Psoas muscle (tissue), 7 donors: ENCODE measurements at regions not wholly inside any gene's neighbourhood (a gene's known extent, or its start where the extent isn't known, plus 50 kb on each side); places are given as distances from the start of the nearest gene placed in this dataset.

Experiments
- ATAC-seq, 4 donors: fragments of 200-7000 bp; cut with Tn5 transposase; one replicate each; pipeline ENCODE4 v1.9.1; 2020; ENCODE audit warnings: moderate library complexity in 3 of 4, mild to moderate bottlenecking in 2 of 4
- DNase-seq, 2 donors: peaks; one replicate each; pipeline ENCODE4 v3.0.0-alpha.2; 2020
- H3K27ac ChIP-seq: fragments of 200-600 bp; one replicate; pipeline ENCODE4 v1.8.0; 2022
- H3K27me3 ChIP-seq, 3 donors: fragments of 200-600 bp in 1 of 3; one replicate each; pipeline versions ENCODE4 v1.6.1 to v1.8.0; 2013 to 2022; ENCODE audit warnings: low read length in 2 of 3, mild to moderate bottlenecking in 2 of 3, moderate library complexity in 1 of 3; ENCODE audit not compliant: insufficient read depth in 3 of 3
- H3K36me3 ChIP-seq, 2 donors: fragments of 200-600 bp in 1 of 2; one replicate each; pipeline versions ENCODE4 v1.6.1 to v1.8.0; 2013 to 2022; ENCODE audit warnings: low read depth in 1 of 2, mild to moderate bottlenecking in 1 of 2, moderate library complexity in 1 of 2; ENCODE audit not compliant: insufficient read depth in 1 of 2
- H3K4me1 ChIP-seq: fragments of 200-600 bp; one replicate; pipeline ENCODE4 v1.8.0; 2022
- H3K4me3 ChIP-seq: fragments of 200-600 bp; one replicate; pipeline ENCODE4 v1.8.0; 2022; ENCODE audit warnings: mild to moderate bottlenecking
- H3K9me3 ChIP-seq: fragments of 200-600 bp; one replicate; pipeline ENCODE4 v1.8.0; 2022
- WGBS, 3 donors: extraction: QIAGEN DNeasy Blood & Tissue Kit; methylation state at CpG; one replicate each; pipeline versions ENCODE4 v1.1.6 to v1.1.7; 2013; 5-methylcytosine and 5-hydroxymethylcytosine counted together
- intact Hi-C, 2 donors: fragments of 100-400 bp; cut with DNase I; formaldehyde crosslinking; loops; one replicate each; pipeline versions ENCODE4 v1.11.0 to v1.14.2; 2022
- TF ChIP-seq, protein P1 (sequence below): fragments of 200-600 bp; IDR thresholded peaks from one replicate; pipeline ENCODE4 v1.8.0; 2022; ENCODE audit warnings: antibody characterized with exemption
- donor health status: healthy with polysubstance abuse.
- donor health status: DM: no; HTN: no; CAD: no; lungs with moderate emphysema.
- donor health status: Bipolar disorder and iron deficiency.
- donor health status: healthy.
- donor health status: DM: yes; HTN: yes; CAD: no.
- donor health status: DM: no; HTN: no; CAD: no.
- donor health status: DM: yes; HTN: yes; CAD: no.

DNA sequence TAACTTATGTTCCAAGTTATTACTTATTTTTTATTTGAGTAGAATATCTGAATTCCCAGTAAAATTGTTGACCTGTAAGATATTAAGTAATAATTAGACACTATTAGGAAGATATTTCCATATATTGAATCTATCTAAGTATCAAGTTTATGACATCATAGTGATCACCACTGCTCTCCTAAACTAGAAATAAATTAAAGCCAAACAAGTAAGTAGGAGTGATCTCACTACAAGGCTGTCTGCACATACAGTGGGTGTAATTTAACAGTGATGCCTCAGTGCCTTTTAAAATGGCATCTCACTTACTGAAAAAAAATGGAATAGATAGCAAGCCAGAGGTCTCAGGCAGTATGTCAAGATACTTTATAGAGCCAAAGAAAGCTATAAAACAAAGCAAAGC is 789.6 kb downstream of the KCTD16 start:
- ATAC-seq (no peak), DNase-seq (no peak)
- Histone ChIP-seq H3K27me3 (no peaks in the 10 kb centered on the region), H3K4me1 (no peaks in the 10 kb centered on the region), H3K9me3 (no peaks in the 10 kb centered on the region), H3K36me3 (no peaks in the 10 kb centered on the region), H3K27ac (no peak overlapping the region), H3K4me3 (no peak overlapping the region)
- intact Hi-C loops: no loop called here
- TF ChIP-seq, protein P1, sequence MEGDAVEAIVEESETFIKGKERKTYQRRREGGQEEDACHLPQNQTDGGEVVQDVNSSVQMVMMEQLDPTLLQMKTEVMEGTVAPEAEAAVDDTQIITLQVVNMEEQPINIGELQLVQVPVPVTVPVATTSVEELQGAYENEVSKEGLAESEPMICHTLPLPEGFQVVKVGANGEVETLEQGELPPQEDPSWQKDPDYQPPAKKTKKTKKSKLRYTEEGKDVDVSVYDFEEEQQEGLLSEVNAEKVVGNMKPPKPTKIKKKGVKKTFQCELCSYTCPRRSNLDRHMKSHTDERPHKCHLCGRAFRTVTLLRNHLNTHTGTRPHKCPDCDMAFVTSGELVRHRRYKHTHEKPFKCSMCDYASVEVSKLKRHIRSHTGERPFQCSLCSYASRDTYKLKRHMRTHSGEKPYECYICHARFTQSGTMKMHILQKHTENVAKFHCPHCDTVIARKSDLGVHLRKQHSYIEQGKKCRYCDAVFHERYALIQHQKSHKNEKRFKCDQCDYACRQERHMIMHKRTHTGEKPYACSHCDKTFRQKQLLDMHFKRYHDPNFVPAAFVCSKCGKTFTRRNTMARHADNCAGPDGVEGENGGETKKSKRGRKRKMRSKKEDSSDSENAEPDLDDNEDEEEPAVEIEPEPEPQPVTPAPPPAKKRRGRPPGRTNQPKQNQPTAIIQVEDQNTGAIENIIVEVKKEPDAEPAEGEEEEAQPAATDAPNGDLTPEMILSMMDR: no peak

DNA sequence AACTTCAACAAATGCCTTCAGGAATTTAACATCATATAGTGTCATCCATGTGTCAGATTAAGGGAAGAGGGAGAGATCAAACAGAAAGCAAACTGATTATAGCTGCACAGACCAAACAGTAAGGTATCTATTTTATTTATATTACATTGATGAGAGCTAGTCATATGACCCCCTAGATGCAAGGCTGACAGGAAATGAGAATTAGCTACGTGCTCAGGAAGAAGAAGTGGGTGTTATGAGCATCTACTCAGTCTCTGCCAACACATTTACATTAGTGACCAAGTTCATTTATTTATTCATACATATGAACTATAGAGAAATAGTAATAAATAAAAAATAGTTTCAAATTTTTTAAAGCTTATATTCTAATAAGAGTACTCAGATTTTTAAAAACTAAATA is 787.3 kb downstream of the KCTD16 start:
- no peak for ATAC-seq
- TF ChIP-seq, protein P1: no peak
- intact Hi-C loops: no loop called here
- H3K4me1 ChIP-seq: no peaks in the 10 kb centered on the region
- H3K27me3 ChIP-seq: no peaks in the 10 kb centered on the region
- H3K9me3 ChIP-seq: no peaks in the 10 kb centered on the region
- no peaks in the 10 kb centered on the region for H3K36me3 ChIP-seq
- no peak overlapping the region for H3K4me3 ChIP-seq
- no peak overlapping the region for H3K27ac ChIP-seq
- 23 to 46% (median 32%) methylated on average over 1 of the region's 1 CpG for WGBS, 3 donors
- DNase-seq: no peak

DNA sequence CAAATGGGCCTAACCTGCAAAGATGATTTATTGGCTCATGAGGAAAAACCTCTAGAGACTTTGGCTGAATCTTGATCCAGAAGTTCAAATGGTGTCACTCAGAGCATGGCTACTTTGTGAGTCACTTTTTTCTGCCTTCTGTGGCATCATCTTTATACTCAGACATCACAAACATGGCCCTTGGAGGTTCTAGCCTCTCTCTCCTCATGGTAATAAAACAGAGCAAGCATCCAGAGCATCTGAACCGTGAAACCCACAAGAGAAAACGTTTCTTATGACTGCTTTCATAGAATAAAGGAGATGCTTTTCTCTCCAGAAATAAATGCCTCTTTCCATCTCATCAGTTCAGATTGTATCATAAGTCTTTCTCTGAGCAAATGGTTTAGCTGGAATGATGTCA is 780.3 kb downstream of the KCTD16 start:
- intact Hi-C loops: no loop called here
- H3K27ac ChIP-seq: no peak overlapping the region
- ATAC-seq (no peak), DNase-seq (no peak)
- no peaks in the 10 kb centered on the region for H3K36me3 ChIP-seq
- TF ChIP-seq, protein P1: no peak
- H3K4me1 ChIP-seq: no peaks in the 10 kb centered on the region
- no peak overlapping the region for H3K4me3 ChIP-seq
- no peaks in the 10 kb centered on the region for H3K9me3 ChIP-seq
- H3K27me3 ChIP-seq: no peaks in the 10 kb centered on the region
- WGBS, 3 donors: 49 to 59% (median 52%) methylated on average over 2 of the region's 2 CpGs

DNA sequence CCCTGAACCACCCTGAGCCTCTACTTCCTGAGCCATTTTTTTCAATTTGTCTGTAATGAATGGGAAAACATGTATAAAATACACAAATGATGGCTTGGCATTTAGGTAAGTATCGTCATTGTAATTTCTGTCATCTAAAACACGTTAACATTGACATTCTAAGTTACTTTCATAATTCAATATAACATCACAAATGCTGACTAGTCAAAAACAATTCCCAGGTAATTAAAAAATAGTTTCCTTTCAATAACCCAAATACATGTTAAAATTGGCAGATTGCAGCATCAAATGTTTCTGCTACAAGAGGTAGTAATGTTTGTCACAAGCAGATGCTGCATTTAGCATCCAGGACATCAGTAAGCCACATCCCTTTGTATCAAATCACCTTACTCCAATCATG is 776.4 kb downstream of the KCTD16 start:
- DNase-seq (no peak), ATAC-seq (no peak)
- intact Hi-C loops: no loop called here
- H3K27me3 ChIP-seq: no peaks in the 10 kb centered on the region
- no peak overlapping the region for H3K27ac ChIP-seq
- no peaks in the 10 kb centered on the region for H3K9me3 ChIP-seq
- H3K36me3 ChIP-seq: no peaks in the 10 kb centered on the region
- no peak overlapping the region for H3K4me3 ChIP-seq
- TF ChIP-seq, protein P1: no peak
- no peaks in the 10 kb centered on the region for H3K4me1 ChIP-seq
- 83 to 89% (median 86%) methylated on average over 2 of the region's 2 CpGs for WGBS, 3 donors

DNA sequence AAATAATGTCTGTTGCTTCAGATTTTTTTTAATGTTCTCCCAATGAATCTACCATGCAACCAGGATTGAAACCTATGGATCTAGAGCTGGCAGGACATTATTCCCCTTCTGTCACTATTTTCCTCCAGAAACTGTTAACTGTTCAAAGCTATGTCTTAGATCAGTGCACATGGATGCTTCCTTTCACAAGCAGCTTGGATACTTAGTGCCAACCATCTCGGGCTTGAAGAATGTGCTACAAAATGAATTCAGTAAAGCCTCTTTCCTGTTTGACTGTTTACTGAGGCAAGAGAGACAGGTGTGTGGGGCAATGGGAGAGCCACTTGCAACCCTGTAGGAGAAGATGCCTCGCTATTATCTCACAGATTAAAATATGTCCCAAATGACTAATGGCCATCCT is 774.8 kb downstream of the KCTD16 start:
- intact Hi-C loops: no loop called here
- H3K27me3 ChIP-seq: no peaks in the 10 kb centered on the region
- DNase-seq: no peak
- WGBS, 3 donors: 37 to 57% (median 43%) methylated on average over 2 of the region's 2 CpGs
- H3K4me1 ChIP-seq: no peaks in the 10 kb centered on the region
- H3K36me3 ChIP-seq: no peaks in the 10 kb centered on the region
- H3K4me3 ChIP-seq: no peak overlapping the region
- H3K9me3 ChIP-seq: no peaks in the 10 kb centered on the region
- TF ChIP-seq, protein P1: no peak
- H3K27ac ChIP-seq: no peak overlapping the region
- no peak for ATAC-seq
